ENCODE measurements at regions not wholly inside any gene's neighbourhood (a gene's known extent, or its start where the extent isn't known, plus 50 kb on each side); places are given as distances from the start of the nearest gene placed in this dataset.

- no peak for TF ChIP-seq CTCF (IDR thresholded peaks at IDR 0.05 in 4 of 5, conservative IDR thresholded peaks at IDR 0.05 in 1 of 5)
- TF ChIP-seq POLR2A (IDR thresholded peaks at IDR 0.05), result no peak
Measured at GRCh38 chr1:43068911-43069310, 103.2 kb downstream of the EBNA1BP2 start.

Measured in gastrocnemius medialis (tissue), 4 donors.